Caco-2 (cell line): ENCODE measurements at regions not wholly inside any gene's neighbourhood (a gene's known extent, or its start where the extent isn't known, plus 50 kb on each side); places are given as distances from the start of the nearest gene placed in this dataset.

ENCODE experiments used
- BruUV-seq: library from RNA; stranded (reverse); fragments of 400-500 nt; replicated peaks from 2 replicates; lab custom pipeline; 2021; lab: Mats Ljungman, UMichigan
- CTCF ChIA-PET: fragments of 300-600 bp; sonication (Branson Sonifier 250); formaldehyde crosslinking; loops from one replicate; lab custom pipeline; 2022; ENCODE audit warnings: antibody characterized with exemption; lab: Charles Lee
- POLR2A ChIA-PET: fragments of 300-600 bp; sonication (Branson Sonifier 250); formaldehyde crosslinking; loops from one replicate; lab custom pipeline; 2022; ENCODE audit warnings: antibody characterized with exemption; lab: Charles Lee
- DNase-seq, 2 experiments: peaks; one replicate each; pipeline versions ENCODE4 v3.0.0 to v3.0.0-alpha.2; 2020 to 2022
- H3K27me3 ChIP-seq: replicated peaks from 2 replicates; pipeline ENCODE4 v1.6.0; 2011; ENCODE audit warnings: low read length; ENCODE audit not compliant: control insufficient read depth, insufficient read depth
- H3K36me3 ChIP-seq: 2 replicates; pipeline ENCODE4 v1.5.1; 2011; ENCODE audit warnings: low read length; ENCODE audit not compliant: control insufficient read depth, insufficient read depth
- H3K4me1 ChIP-seq: fragments of 250-450 bp; sonication (Bioruptor Pico); 2 replicates; pipeline ENCODE4 v1.5.1; 2020; ENCODE audit warnings: mild to moderate bottlenecking
- H3K4me3 ChIP-seq: 2 replicates; pipeline ENCODE4 v1.5.1; 2011; ENCODE audit warnings: low read depth, mild to moderate bottlenecking, control low read depth, low read length
- H3K9me3 ChIP-seq: fragments of 250-450 bp; sonication (Bioruptor Pico); 2 replicates; pipeline ENCODE4 v1.5.1; 2020; ENCODE audit warnings: mild to moderate bottlenecking, moderate library complexity
- H3K27ac Mint-ChIP-seq: one replicate; pipeline ENCODE4 v1.8.0; 2022; ENCODE audit warnings: mixed read lengths; ENCODE audit not compliant: unreplicated experiment
- H3K27me3 Mint-ChIP-seq: one replicate; pipeline ENCODE4 v1.8.0; 2022; ENCODE audit warnings: mixed read lengths; ENCODE audit not compliant: insufficient read depth, unreplicated experiment
- H3K36me3 Mint-ChIP-seq: one replicate; pipeline ENCODE4 v1.8.0; 2022; ENCODE audit warnings: mild to moderate bottlenecking, mixed read lengths; ENCODE audit not compliant: insufficient read depth, unreplicated experiment
- H3K4me1 Mint-ChIP-seq: one replicate; pipeline ENCODE4 v1.8.0; 2022; ENCODE audit warnings: low read depth, mixed read lengths; ENCODE audit not compliant: unreplicated experiment
- H3K4me3 Mint-ChIP-seq: one replicate; pipeline ENCODE4 v1.8.0; 2022; ENCODE audit warnings: mild to moderate bottlenecking, moderate library complexity, mixed read lengths; ENCODE audit not compliant: unreplicated experiment
- H3K9me3 Mint-ChIP-seq: one replicate; pipeline ENCODE4 v1.8.0; 2022; ENCODE audit warnings: mixed read lengths; ENCODE audit not compliant: unreplicated experiment
- CTCF ChIP-seq, 2 experiments: fragments of 200-600 bp in 1 of 2; IDR thresholded peaks; 1 replicate in 1 of 2; 2 replicates in 1 of 2; pipeline versions ENCODE4 v1.5.1 to v1.8.0; 2011 to 2022; ENCODE audit warnings: antibody characterized with exemption in 1 of 2, control low read depth in 1 of 2, inconsistent platforms in 1 of 2, low read depth in 1 of 2, low read length in 1 of 2, mild to moderate bottlenecking in 1 of 2, moderate library complexity in 1 of 2; ENCODE audit not compliant: insufficient read depth in 1 of 2, severe bottlenecking in 1 of 2, unreplicated experiment in 1 of 2
- intact Hi-C: fragments of 100-400 bp; cut with micrococcal nuclease; formaldehyde crosslinking; loops from one replicate; pipeline ENCODE4 v1.10.0; 2022; ENCODE audit not compliant: unreplicated experiment

- no peak overlapping the region for H3K4me3 ChIP-seq
- no peaks in the 10 kb centered on the region for H3K36me3 ChIP-seq
- H3K4me1 ChIP-seq, result no peaks in the 10 kb centered on the region
- ChIA-PET POLR2A (no interaction called here), CTCF (no interaction called here)
- H3K27me3 ChIP-seq, result no peaks in the 10 kb centered on the region
- no peaks in the 10 kb centered on the region for H3K36me3 Mint-ChIP-seq
- H3K27me3 Mint-ChIP-seq, result no peaks in the 10 kb centered on the region
- H3K9me3 ChIP-seq, result no peaks in the 10 kb centered on the region
- BruUV-seq, result no TSS peak
- no peak overlapping the region for H3K4me3 Mint-ChIP-seq
- intact Hi-C loops, result no loop called here
- no peak for TF ChIP-seq CTCF (IDR thresholded peaks at IDR 0.05; ENCODE audit: insufficient read depth in 1 of 2, low read depth in 1 of 2, low read length in 1 of 2, severe bottlenecking in 1 of 2, unreplicated experiment in 1 of 2)
- no peaks in the 10 kb centered on the region for H3K4me1 Mint-ChIP-seq
- H3K27ac Mint-ChIP-seq, result no peak overlapping the region
- H3K9me3 Mint-ChIP-seq, result no peaks in the 10 kb centered on the region
- DNase-seq, result no peak
These were observed 204.5 kb upstream of the PRKD1 start for GRCh38 chr14:30132196-30132595.

- Mint-ChIP-seq H3K27ac (no peak overlapping the region), H3K4me1 (no peaks in the 10 kb centered on the region), H3K9me3 (no peaks in the 10 kb centered on the region), H3K36me3 (no peaks in the 10 kb centered on the region), H3K27me3 (no peaks in the 10 kb centered on the region), H3K4me3 (no peak overlapping the region)
- no peaks in the 10 kb centered on the region for H3K27me3 ChIP-seq
- CTCF ChIA-PET, result no interaction called here
- no peaks in the 10 kb centered on the region for H3K36me3 ChIP-seq
- no peak overlapping the region for H3K4me3 ChIP-seq
- no peak for TF ChIP-seq CTCF (IDR thresholded peaks at IDR 0.05; ENCODE audit: insufficient read depth in 1 of 2, low read depth in 1 of 2, low read length in 1 of 2, severe bottlenecking in 1 of 2, unreplicated experiment in 1 of 2)
- H3K4me1 ChIP-seq, result no peaks in the 10 kb centered on the region
- POLR2A ChIA-PET, result no interaction called here
- no peaks in the 10 kb centered on the region for H3K9me3 ChIP-seq
- DNase-seq, result no peak
- intact Hi-C loops, result no loop called here
- BruUV-seq, result no TSS peak
These were observed 207.3 kb upstream of the PRKD1 start for GRCh38 chr14:30134936-30135335.

- CTCF ChIA-PET, result no interaction called here
- DNase-seq, result no peak
- intact Hi-C loops, result no loop called here
- Mint-ChIP-seq H3K27me3 (no peaks in the 10 kb centered on the region), H3K4me1 (no peaks in the 10 kb centered on the region), H3K9me3 (no peaks in the 10 kb centered on the region), H3K4me3 (no peak overlapping the region), H3K36me3 (no peaks in the 10 kb centered on the region), H3K27ac (no peak overlapping the region)
- H3K4me3 ChIP-seq, result no peak overlapping the region
- no peaks in the 10 kb centered on the region for H3K9me3 ChIP-seq
- POLR2A ChIA-PET, result no interaction called here
- TF ChIP-seq CTCF (IDR thresholded peaks at IDR 0.05; ENCODE audit: insufficient read depth in 1 of 2, low read depth in 1 of 2, low read length in 1 of 2, severe bottlenecking in 1 of 2, unreplicated experiment in 1 of 2), result no peak
- no peaks in the 10 kb centered on the region for H3K36me3 ChIP-seq
- BruUV-seq, result no TSS peak
- no peaks in the 10 kb centered on the region for H3K4me1 ChIP-seq
- no peaks in the 10 kb centered on the region for H3K27me3 ChIP-seq
These were observed 210.9 kb upstream of the PRKD1 start for GRCh38 chr14:30138567-30138966.
